Mesodermal cell (in vitro differentiated cells): ENCODE measurements at regions not wholly inside any gene's neighbourhood (a gene's known extent, or its start where the extent isn't known, plus 50 kb on each side); places are given as distances from the start of the nearest gene placed in this dataset.

ENCODE experiments used
- H3K27ac ChIP-seq: 2 replicates; pipeline ENCODE4 v1.7.0; 2013; ENCODE audit warnings: mild to moderate bottlenecking, low read depth, low read length, moderate library complexity; ENCODE audit not compliant: severe bottlenecking
- H3K36me3 ChIP-seq: 2 replicates; pipeline ENCODE4 v1.7.1; 2013; ENCODE audit warnings: mild to moderate bottlenecking, low read length, moderate library complexity; ENCODE audit not compliant: control insufficient read depth, insufficient read depth
- H3K4me1 ChIP-seq: one replicate; pipeline ENCODE4 v1.7.1; 2013; ENCODE audit warnings: mild to moderate bottlenecking, low read length; ENCODE audit not compliant: insufficient read depth, control insufficient read depth, poor library complexity, severe bottlenecking
- H3K4me3 ChIP-seq: 2 replicates; pipeline ENCODE4 v1.7.0; 2013; ENCODE audit warnings: low read length, control low read depth, mild to moderate bottlenecking; ENCODE audit not compliant: insufficient read depth, poor library complexity, severe bottlenecking; ENCODE audit errors: extremely low read depth
- H3K9me3 ChIP-seq: 2 replicates; pipeline ENCODE4 v1.7.1; 2013; ENCODE audit warnings: mild to moderate bottlenecking, low read length, moderate library complexity; ENCODE audit not compliant: control insufficient read depth
- WGBS, 2 experiments: methylation state at CpG; one replicate each; pipeline ENCODE4 v1.1.5; 2013; ENCODE audit warnings: missing lambda C conversion rate in 2 of 2; ENCODE audit not compliant: insufficient coverage in 2 of 2; 5-methylcytosine and 5-hydroxymethylcytosine counted together

GRCh38 chr2:239456940-239457339 is 56.1 kb upstream of the HDAC4 start:
- Histone ChIP-seq H3K4me3 (no peak overlapping the region), H3K36me3 (no peaks in the 10 kb centered on the region), H3K27ac (no peak overlapping the region), H3K4me1 (no peaks in the 10 kb centered on the region), H3K9me3 (no peaks in the 10 kb centered on the region)
- 78 to 81% methylated on average over 2 of the region's 5 CpGs for WGBS, 2 experiments

DNA sequence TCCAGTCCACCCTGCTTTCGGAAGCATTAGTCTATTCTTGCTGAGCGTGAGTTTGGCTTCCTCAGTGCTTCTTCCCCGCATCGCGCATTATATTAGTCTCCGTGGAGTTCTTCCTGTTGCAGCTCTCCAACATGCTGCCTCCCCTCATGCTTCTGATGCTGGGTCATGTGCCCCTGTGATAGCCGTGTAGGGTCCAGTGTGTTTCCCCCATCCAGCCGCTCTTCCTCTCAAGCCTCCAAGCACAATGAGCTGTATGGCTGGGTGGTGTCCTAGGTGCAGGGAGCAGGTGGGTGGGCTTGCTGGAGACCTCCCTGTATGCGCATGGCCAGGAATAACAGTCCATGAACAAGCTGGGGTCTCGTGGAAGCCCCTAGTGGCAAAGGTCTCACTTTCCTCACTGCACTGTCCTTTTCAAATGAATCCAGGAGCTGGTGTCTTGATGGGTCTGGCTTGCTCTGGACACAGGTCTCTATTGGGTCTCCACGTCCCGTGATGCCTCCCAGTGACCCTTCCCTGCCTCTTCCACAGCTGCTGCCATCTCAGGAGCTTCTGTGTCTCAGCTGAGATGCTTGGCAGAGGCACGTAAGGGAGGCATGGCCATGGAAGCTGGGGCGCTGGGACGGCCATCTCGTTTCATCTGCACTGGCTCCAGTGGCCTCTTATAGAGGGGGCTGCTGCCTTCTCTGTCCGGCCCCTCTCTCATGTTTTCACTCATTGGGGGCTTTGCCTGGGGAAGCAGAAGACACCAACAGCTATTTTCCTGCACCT is 54.8 kb upstream of the HDAC4 start:
- Histone ChIP-seq H3K9me3 (peaks cover 4% of the 10 kb centered on the region), H3K27ac (no peak overlapping the region), H3K4me1 (no peaks in the 10 kb centered on the region), H3K36me3 (no peaks in the 10 kb centered on the region), H3K4me3 (no peak overlapping the region)
- WGBS, 2 experiments: 84 to 87% methylated on average over 13 to 16 of the region's 17 CpGs

DNA sequence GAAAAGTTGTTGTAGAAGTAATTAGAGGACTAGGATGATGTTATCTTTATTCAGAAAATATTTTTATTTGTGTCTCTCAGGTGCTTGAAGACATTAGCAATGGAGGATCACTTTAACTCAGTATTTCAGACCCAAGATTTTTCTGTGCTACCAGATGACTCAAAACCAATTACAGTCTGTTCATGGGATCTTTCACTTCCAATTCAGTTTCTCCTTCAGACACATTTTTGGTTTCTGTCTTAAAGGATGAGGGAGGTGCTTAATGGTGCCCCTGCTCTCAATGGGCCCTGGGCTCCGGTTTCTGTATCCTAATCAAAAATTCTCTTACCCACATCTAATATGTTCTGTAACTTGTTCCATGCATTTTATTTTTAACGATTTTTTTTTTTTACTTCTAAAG is 53.7 kb upstream of the HDAC4 start:
- Histone ChIP-seq H3K4me1 (no peaks in the 10 kb centered on the region), H3K4me3 (no peak overlapping the region), H3K9me3 (peaks cover 4% of the 10 kb centered on the region), H3K27ac (no peak overlapping the region), H3K36me3 (no peaks in the 10 kb centered on the region)
- WGBS, 2 experiments: 100% methylated on average over 1 of the region's 2 CpGs; no CpG with 5 or more reads in 1 of the 2 experiments
